Kidney epithelial cell (primary cell): ENCODE measurements at regions not wholly inside any gene's neighbourhood (a gene's known extent, or its start where the extent isn't known, plus 50 kb on each side); places are given as distances from the start of the nearest gene placed in this dataset.

Source experiments
- DNase-seq: peaks from one replicate; pipeline ENCODE4 v3.0.0-alpha.2; 2010; ENCODE audit warnings: low read depth
- H3K27me3 ChIP-seq: 2 replicates; pipeline ENCODE4 v1.6.0; 2011; ENCODE audit warnings: low read length; ENCODE audit not compliant: control insufficient read depth, insufficient read depth
- H3K36me3 ChIP-seq: 2 replicates; pipeline ENCODE4 v1.5.1; 2011; ENCODE audit warnings: low read length; ENCODE audit not compliant: control insufficient read depth, insufficient read depth
- H3K4me3 ChIP-seq: 2 replicates; pipeline ENCODE4 v1.5.1; 2011; ENCODE audit warnings: low read depth, mild to moderate bottlenecking, control low read depth, low read length
- TF ChIP-seq, protein P1 (sequence below): IDR thresholded peaks from 2 replicates; pipeline ENCODE4 v1.5.1; 2011; ENCODE audit warnings: mild to moderate bottlenecking, moderate library complexity, low read length, control low read depth, inconsistent platforms; ENCODE audit not compliant: insufficient read depth, poor library complexity, severe bottlenecking

DNA sequence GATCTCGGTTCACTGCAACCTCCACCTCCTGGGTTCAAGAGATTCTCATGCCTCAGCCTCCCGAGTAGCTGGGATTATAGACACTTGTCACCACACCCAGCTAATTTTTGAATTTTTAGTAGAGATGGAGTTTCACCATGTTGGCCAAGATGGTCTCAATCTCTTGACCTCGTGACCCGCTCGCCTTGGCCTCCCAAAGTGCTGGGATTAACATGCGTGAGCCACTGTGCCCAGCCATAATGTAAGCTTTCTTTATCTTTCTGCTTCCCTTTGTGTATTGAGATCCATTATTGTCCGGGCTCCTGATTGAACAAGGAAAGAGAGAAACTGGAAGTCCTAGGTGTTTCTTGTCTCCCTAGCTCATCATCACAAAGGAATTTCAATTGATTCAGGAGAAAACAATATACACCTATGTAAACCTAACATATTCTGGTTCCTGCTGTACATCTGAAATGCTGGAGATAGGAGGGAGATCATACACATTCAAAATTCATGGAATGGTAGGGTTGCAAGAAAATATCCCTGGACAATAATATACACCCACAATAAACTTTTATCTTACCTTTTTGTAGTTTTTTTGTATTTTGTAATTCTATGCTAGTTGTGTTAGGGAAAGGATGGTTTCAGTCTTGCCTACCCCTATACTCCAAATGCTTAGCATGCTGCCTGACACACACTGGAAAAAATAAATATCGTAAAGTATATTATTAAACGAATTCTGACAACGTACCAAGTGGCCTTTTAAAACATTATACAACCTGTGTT lies 194.4 kb upstream of the HS3ST1 start:
- no peak overlapping the region for H3K4me3 ChIP-seq
- no peak for DNase-seq
- H3K36me3 ChIP-seq: no peaks in the 10 kb centered on the region
- no peaks in the 10 kb centered on the region for H3K27me3 ChIP-seq
- TF ChIP-seq, protein P1, sequence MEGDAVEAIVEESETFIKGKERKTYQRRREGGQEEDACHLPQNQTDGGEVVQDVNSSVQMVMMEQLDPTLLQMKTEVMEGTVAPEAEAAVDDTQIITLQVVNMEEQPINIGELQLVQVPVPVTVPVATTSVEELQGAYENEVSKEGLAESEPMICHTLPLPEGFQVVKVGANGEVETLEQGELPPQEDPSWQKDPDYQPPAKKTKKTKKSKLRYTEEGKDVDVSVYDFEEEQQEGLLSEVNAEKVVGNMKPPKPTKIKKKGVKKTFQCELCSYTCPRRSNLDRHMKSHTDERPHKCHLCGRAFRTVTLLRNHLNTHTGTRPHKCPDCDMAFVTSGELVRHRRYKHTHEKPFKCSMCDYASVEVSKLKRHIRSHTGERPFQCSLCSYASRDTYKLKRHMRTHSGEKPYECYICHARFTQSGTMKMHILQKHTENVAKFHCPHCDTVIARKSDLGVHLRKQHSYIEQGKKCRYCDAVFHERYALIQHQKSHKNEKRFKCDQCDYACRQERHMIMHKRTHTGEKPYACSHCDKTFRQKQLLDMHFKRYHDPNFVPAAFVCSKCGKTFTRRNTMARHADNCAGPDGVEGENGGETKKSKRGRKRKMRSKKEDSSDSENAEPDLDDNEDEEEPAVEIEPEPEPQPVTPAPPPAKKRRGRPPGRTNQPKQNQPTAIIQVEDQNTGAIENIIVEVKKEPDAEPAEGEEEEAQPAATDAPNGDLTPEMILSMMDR: no peak

DNA sequence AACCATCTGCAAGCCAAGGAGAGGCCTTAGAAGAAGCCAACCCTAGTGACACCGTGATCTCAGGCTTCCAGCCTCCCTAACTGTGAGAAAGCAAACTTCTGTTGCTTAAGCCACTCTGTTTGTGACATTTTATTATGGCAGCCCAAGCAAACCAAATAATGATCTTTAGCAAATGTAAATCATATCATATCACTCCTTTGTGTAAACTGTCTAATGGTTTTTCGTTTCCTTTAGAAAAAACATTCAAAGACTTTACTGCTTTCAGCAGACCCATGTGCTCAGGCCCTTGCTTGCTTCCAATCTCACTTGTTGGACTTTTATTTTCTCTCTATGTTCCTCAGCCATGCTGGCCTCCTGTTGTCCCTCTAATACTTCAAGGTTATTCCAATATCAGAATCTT lies 192.2 kb upstream of the HS3ST1 start:
- TF ChIP-seq, protein P1: no peak
- H3K4me3 ChIP-seq: no peak overlapping the region
- no peaks in the 10 kb centered on the region for H3K27me3 ChIP-seq

DNA sequence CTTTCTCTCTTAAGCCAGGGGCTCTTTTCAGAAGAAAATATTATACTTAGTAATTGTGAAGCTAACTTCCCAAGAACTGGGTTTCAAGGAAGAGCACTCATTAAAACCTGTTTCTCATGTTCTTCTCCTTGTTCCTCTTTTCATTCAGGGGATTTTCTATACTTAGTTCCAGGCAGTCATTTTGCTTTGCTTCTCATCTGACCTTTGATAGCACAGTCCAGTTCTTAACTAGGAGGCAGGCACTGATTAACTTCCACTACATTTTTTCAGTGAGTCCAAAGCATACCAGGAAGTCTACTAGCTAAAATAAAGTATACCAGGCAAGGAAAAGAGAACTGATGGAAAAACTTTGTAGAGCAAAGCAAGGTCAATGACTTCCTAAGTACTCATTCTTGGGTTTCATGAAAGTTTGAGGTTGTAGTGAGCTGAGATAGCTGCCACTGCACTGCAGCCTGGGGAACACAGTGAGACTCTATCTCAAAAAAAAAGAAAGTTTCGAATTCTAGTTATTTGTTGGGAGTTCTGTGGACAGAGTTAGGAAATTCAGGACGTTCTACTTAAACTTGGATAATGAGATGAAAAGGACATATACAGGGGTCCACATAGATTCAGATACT lies 190.1 kb upstream of the HS3ST1 start:
- no peaks in the 10 kb centered on the region for H3K36me3 ChIP-seq
- H3K27me3 ChIP-seq: no peaks in the 10 kb centered on the region
- DNase-seq: no peak
- TF ChIP-seq, protein P1: no peak
- no peak overlapping the region for H3K4me3 ChIP-seq

More for the DNA sequence above, 192.2 kb upstream of the HS3ST1 start:
- DNase-seq: no peak
- H3K36me3 ChIP-seq: no peaks in the 10 kb centered on the region

DNA sequence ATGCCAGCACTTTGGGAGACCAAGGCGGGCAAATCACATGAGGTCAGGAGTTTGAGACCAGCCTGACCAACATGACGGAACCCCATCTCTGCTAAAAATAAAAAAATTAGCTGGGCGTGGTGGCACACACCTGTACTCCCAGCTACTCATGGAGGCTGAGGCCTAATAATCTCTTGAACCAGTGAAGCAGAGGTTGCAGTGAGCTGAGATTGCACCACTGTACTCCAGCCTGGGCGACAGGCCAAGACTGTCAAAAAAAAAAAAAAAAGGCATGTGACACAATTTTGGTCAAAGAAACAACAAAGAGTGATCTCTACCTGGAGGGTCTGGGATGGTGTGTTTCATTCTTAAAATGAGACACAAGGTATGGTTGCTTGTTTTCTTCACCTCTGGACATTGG lies 188.2 kb upstream of the HS3ST1 start:
- Histone ChIP-seq H3K4me3 (no peak overlapping the region), H3K36me3 (no peaks in the 10 kb centered on the region), H3K27me3 (no peaks in the 10 kb centered on the region)
- TF ChIP-seq, protein P1: no peak
- no peak for DNase-seq

DNA sequence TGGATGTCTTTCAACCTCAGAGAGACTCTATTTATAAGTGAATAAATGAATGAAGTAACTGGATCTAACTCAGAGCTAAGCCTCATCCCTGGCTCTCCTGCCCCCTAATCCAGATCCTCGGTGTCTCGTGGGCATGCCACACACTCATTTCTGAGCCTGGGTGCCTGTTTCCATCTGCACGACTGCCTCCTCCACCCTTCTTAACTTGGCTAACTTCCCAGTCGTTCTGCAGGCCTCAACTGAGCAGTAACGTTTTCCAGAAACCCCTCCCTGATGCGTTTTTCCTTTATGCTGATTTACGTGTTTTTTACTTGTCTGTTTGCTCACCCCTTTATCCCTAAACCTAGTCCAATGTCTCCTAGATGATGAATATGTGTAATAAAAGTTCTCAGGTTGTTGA lies 186.9 kb upstream of the HS3ST1 start:
- no peaks in the 10 kb centered on the region for H3K36me3 ChIP-seq
- TF ChIP-seq, protein P1: no peak
- H3K4me3 ChIP-seq: no peak overlapping the region
- no peak for DNase-seq
- H3K27me3 ChIP-seq: no peaks in the 10 kb centered on the region
